Kidney (tissue), 13 donors: ENCODE measurements at regions not wholly inside any gene's neighbourhood (a gene's known extent, or its start where the extent isn't known, plus 50 kb on each side); places are given as distances from the start of the nearest gene placed in this dataset.

ENCODE experiments used
- DNase-seq, 5 donors: peaks; one replicate each; pipeline ENCODE4 v3.0.0-alpha.2; 2013 to 2020
- FAIRE-seq: peaks from 2 replicates; lab custom pipeline; 2012; peaks lifted over from hg19 to GRCh38; lab: Jason Lieb, UNC
- H3K27ac ChIP-seq, 2 donors: one replicate each; pipeline ENCODE4 v1.7.0; 2013; ENCODE audit warnings: low read depth in 2 of 2, low read length in 2 of 2, inconsistent platforms in 1 of 2
- H3K27me3 ChIP-seq: one replicate; pipeline ENCODE4 v1.7.1; 2013; ENCODE audit warnings: low read length, inconsistent platforms; ENCODE audit not compliant: control insufficient read depth, insufficient read depth
- H3K36me3 ChIP-seq, 3 donors: one replicate each; pipeline versions ENCODE4 v1.7.0 to v1.7.1; 2013; ENCODE audit warnings: low read length in 3 of 3, control low read depth in 1 of 3, inconsistent platforms in 1 of 3; ENCODE audit not compliant: insufficient read depth in 3 of 3, control insufficient read depth in 2 of 3
- H3K4me1 ChIP-seq, 3 donors: one replicate each; pipeline versions ENCODE4 v1.7.0 to v1.7.1; 2013; ENCODE audit warnings: low read length in 3 of 3, inconsistent platforms in 1 of 3, low read depth in 1 of 3; ENCODE audit not compliant: control insufficient read depth in 2 of 3, insufficient read depth in 2 of 3
- H3K4me3 ChIP-seq, 3 donors: one replicate each; pipeline versions ENCODE4 v1.7.0 to v1.8.1; 2013; ENCODE audit warnings: low read length in 3 of 3, control low read depth in 1 of 3, inconsistent platforms in 1 of 3
- H3K9ac ChIP-seq, 3 donors: one replicate each; pipeline versions ENCODE4 v1.7.0 to v1.7.1; 2013; ENCODE audit warnings: low read length in 3 of 3, control low read depth in 1 of 3, inconsistent platforms in 1 of 3
- H3K9me3 ChIP-seq, 3 donors: one replicate each; pipeline versions ENCODE4 v1.7.0 to v1.7.1; 2013; ENCODE audit warnings: low read length in 3 of 3, control low read depth in 1 of 3, inconsistent platforms in 1 of 3; ENCODE audit not compliant: control insufficient read depth in 2 of 3, insufficient read depth in 1 of 3
- CTCF ChIP-seq: IDR thresholded peaks from 3 replicates; pipeline ENCODE4 v1.5.1; 2012; ENCODE audit warnings: mild to moderate bottlenecking, moderate library complexity, borderline replicate concordance; ENCODE audit not compliant: insufficient read depth; ENCODE audit errors: extremely low read depth
- intact Hi-C: fragments of 100-400 bp; cut with DNase I; formaldehyde crosslinking; loops from one replicate; pipeline ENCODE4 v1.11.1; 2022
- donor health status: control.
- donor health status: control.
- donor health status: control.
- donor health status: control.
- donor health status: control.
- donor health status: DM: yes; HTN: yes; CAD: no.
- donor health status: Normal renal cell carcinoma (clear cell type).

- intact Hi-C loops = no loop called here
Observed at GRCh38 chr10:64277536-64277935, 756.3 kb downstream of the REEP3 start.

GRCh38 chr10:64283621-64284020 lies 762.4 kb downstream of the REEP3 start:
- Histone ChIP-seq H3K4me3 (no peak overlapping the region), H3K9ac (no peak overlapping the region), H3K9me3 (no peaks in the 10 kb centered on the region), H3K36me3 (no peaks in the 10 kb centered on the region), H3K4me1 (no peaks in the 10 kb centered on the region), H3K27ac (no peak overlapping the region), H3K27me3 (no peaks in the 10 kb centered on the region)
- no peak for TF ChIP-seq CTCF
- DNase-seq (no peak), FAIRE-seq (no peak)
- intact Hi-C loops = no loop called here

More at GRCh38 chr10:64277536-64277935, 756.3 kb downstream of the REEP3 start:
- Histone ChIP-seq H3K4me1 (no peaks in the 10 kb centered on the region), H3K36me3 (no peaks in the 10 kb centered on the region), H3K27me3 (no peaks in the 10 kb centered on the region), H3K27ac (no peak overlapping the region), H3K9ac (no peak overlapping the region), H3K9me3 (no peaks in the 10 kb centered on the region), H3K4me3 (no peak overlapping the region)
- FAIRE-seq (no peak), DNase-seq (no peak)
- TF ChIP-seq CTCF = no peak

GRCh38 chr10:64286533-64286932 lies 765.3 kb downstream of the REEP3 start:
- no peak for DNase-seq
- no peak overlapping the region for H3K27ac ChIP-seq
- intact Hi-C loops = no loop called here
- no peak for FAIRE-seq
- no peaks in the 10 kb centered on the region for H3K27me3 ChIP-seq
- no peak overlapping the region for H3K9ac ChIP-seq
- no peak for TF ChIP-seq CTCF
- no peak overlapping the region for H3K4me3 ChIP-seq
- no peaks in the 10 kb centered on the region for H3K4me1 ChIP-seq
- H3K9me3 ChIP-seq = no peaks in the 10 kb centered on the region
- no peaks in the 10 kb centered on the region for H3K36me3 ChIP-seq

GRCh38 chr10:64288404-64288803 lies 767.2 kb downstream of the REEP3 start:
- Histone ChIP-seq H3K9ac (no peak overlapping the region), H3K27me3 (no peaks in the 10 kb centered on the region), H3K9me3 (no peaks in the 10 kb centered on the region), H3K36me3 (no peaks in the 10 kb centered on the region), H3K4me1 (no peaks in the 10 kb centered on the region), H3K27ac (no peak overlapping the region), H3K4me3 (no peak overlapping the region)
- FAIRE-seq (no peak), DNase-seq (no peak)
- intact Hi-C loops = no loop called here
- no peak for TF ChIP-seq CTCF
